ENCODE measurements at regions not wholly inside any gene's neighbourhood (a gene's known extent, or its start where the extent isn't known, plus 50 kb on each side); places are given as distances from the start of the nearest gene placed in this dataset.

- no peak for TF ChIP-seq CTCF (IDR thresholded peaks at IDR 0.05; ENCODE audit: insufficient read depth, low read length)
- no peak for TF ChIP-seq GABPA (IDR thresholded peaks at IDR 0.05; ENCODE audit: low read depth)
Measured at GRCh38 chr20:48164566-48165400, 379.5 kb upstream of the SULF2 start.
